Activated CD8-positive, alpha-beta T cell treated with anti-CD3 and anti-CD28 coated beads for 36 hours (primary cell): ENCODE measurements at regions not wholly inside any gene's neighbourhood (a gene's known extent, or its start where the extent isn't known, plus 50 kb on each side); places are given as distances from the start of the nearest gene placed in this dataset.

Experiments used
- ATAC-seq: fragments of 200-7000 bp; cut with Tn5 transposase; one replicate; pipeline ENCODE4 v1.10.0; 2021; ENCODE audit warnings: mild to moderate bottlenecking, moderate library complexity
- CTCF ChIA-PET: fragments of 350-600 bp; sonication (Branson Sonifier 250); formaldehyde crosslinking; loops from one replicate; lab custom pipeline; 2021; ENCODE audit warnings: antibody characterized with exemption; lab: Charles Lee
- POLR2A ChIA-PET: fragments of 350-600 bp; sonication (Branson Sonifier 250); formaldehyde crosslinking; loops from one replicate; lab custom pipeline; 2021; ENCODE audit warnings: antibody characterized with exemption; lab: Charles Lee
- DNase-seq: peaks from one replicate; pipeline ENCODE4 v3.0.0-alpha.2; 2020
- H3K27ac Mint-ChIP-seq: one replicate; pipeline ENCODE4 v1.8.0; 2021; ENCODE audit warnings: mild to moderate bottlenecking, mixed read lengths
- H3K27me3 Mint-ChIP-seq: one replicate; pipeline ENCODE4 v1.8.0; 2021; ENCODE audit warnings: mixed read lengths
- H3K36me3 Mint-ChIP-seq: one replicate; pipeline ENCODE4 v1.8.0; 2021; ENCODE audit warnings: low read depth, mixed read lengths
- H3K4me1 Mint-ChIP-seq: one replicate; pipeline ENCODE4 v1.8.0; 2021; ENCODE audit warnings: low read depth, mixed read lengths
- H3K4me3 Mint-ChIP-seq: one replicate; pipeline ENCODE4 v1.8.0; 2021; ENCODE audit warnings: mild to moderate bottlenecking, moderate library complexity, mixed read lengths
- H3K9me3 Mint-ChIP-seq: one replicate; pipeline ENCODE4 v1.8.0; 2021; ENCODE audit warnings: mixed read lengths
- CTCF ChIP-seq: fragments of 200-600 bp; IDR thresholded peaks from one replicate; pipeline ENCODE4 v1.8.0; 2022; ENCODE audit warnings: antibody characterized with exemption, mild to moderate bottlenecking
- intact Hi-C: fragments of 100-400 bp; cut with micrococcal nuclease; formaldehyde crosslinking; loops from one replicate; pipeline ENCODE4 v1.10.0; 2022

GRCh38 chr15:100715571-100716455 is 113.4 kb downstream of the ASB7 start:
- Mint-ChIP-seq H3K27ac (no peak overlapping the region), H3K4me1 (no peaks in the 10 kb centered on the region), H3K36me3 (no peaks in the 10 kb centered on the region), H3K9me3 (no peaks in the 10 kb centered on the region), H3K27me3 (no peaks in the 10 kb centered on the region), H3K4me3 (no peak overlapping the region)
- intact Hi-C loops, result no loop called here
- ChIA-PET POLR2A (no interaction called here), CTCF (no interaction called here)
- no peak for ATAC-seq
- no peak for DNase-seq
- TF ChIP-seq CTCF, result no peak

GRCh38 chr15:100716456-100717085 is 114.2 kb downstream of the ASB7 start:
- no peak overlapping the region for H3K27ac Mint-ChIP-seq
- H3K27me3 Mint-ChIP-seq, result no peaks in the 10 kb centered on the region
- no peaks in the 10 kb centered on the region for H3K36me3 Mint-ChIP-seq
- no peaks in the 10 kb centered on the region for H3K9me3 Mint-ChIP-seq
- no peak for DNase-seq
- ChIA-PET CTCF (no interaction called here), POLR2A (no interaction called here)
- intact Hi-C loops, result no loop called here
- no peak for ATAC-seq
- no peaks in the 10 kb centered on the region for H3K4me1 Mint-ChIP-seq
- TF ChIP-seq CTCF, result no peak
- H3K4me3 Mint-ChIP-seq, result no peak overlapping the region

DNA sequence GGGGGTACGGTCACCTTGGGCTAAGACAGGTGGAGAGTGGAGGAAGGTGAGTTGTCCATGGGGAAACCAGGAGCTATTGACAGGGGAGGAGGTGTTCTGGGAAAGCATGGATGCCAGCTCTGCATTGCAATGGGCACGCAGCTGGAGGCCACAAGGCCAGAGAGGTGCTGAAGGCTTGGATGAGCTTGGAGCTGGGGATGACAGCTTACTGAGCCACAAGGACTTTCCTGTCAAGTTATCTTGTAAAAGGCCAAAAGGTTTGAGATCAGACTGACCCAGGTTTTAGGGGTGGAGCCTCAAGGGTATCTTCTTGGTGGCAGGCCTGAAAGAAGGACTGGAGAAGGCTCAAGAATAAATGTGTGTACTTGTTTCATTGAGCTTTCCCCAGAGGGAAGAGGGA is 115.2 kb downstream of the ASB7 start:
- no peaks in the 10 kb centered on the region for H3K4me1 Mint-ChIP-seq
- intact Hi-C loops, result no loop called here
- TF ChIP-seq CTCF, result no peak
- no peaks in the 10 kb centered on the region for H3K9me3 Mint-ChIP-seq
- ChIA-PET POLR2A (no interaction called here), CTCF (no interaction called here)
- no peaks in the 10 kb centered on the region for H3K27me3 Mint-ChIP-seq
- no peaks in the 10 kb centered on the region for H3K36me3 Mint-ChIP-seq
- no peak overlapping the region for H3K27ac Mint-ChIP-seq
- H3K4me3 Mint-ChIP-seq, result no peak overlapping the region
- ATAC-seq (no peak), DNase-seq (no peak)

DNA sequence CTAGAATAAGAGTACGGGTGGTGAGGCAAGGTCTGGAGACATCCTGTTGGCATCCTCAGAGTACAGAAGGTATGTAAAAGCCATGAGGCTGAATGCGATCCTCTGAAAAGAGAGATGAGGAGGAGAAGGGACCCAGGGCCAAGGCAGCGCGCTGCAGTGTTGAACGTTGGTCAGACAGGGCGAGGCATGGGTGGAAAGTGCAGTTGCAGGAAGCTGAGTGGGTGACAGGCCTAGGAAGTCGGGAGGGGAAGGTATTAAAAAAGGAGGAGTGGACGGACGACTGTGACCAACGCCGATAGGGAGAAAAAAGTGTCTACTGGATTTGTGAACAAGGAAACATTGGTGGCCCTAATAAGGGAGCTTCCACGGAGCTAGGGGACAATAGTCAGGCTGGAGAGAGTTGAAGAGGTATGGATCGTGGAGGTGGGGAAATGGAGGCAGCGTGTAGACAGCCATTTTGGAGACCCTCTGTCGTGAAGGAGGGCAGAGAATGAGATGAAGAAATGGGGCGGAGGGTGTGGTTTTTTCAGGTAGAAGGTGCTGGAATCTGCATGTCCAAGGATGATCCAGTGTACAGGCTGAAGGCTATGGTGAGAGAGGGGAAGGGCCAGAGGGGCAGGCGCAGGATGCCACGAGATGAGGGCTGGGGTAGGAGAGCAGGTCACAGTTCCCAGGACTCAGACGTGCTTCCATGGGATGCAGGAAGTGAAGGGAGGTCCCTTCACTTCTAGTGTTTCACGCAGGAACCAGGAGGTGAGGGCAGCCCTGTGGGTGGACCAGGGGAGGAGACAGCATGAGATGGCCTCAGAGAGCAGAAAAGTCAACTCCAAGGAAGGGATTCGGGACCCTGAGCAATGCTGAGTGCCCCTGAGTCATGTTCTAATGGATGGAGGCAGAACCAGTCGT is 115.9 kb downstream of the ASB7 start:
- CTCF ChIA-PET, result no interaction called here
- Mint-ChIP-seq H3K36me3 (no peaks in the 10 kb centered on the region), H3K27ac (no peak overlapping the region), H3K9me3 (no peaks in the 10 kb centered on the region), H3K27me3 (no peaks in the 10 kb centered on the region), H3K4me3 (no peak overlapping the region), H3K4me1 (no peaks in the 10 kb centered on the region)
- ATAC-seq (no peak), DNase-seq (no peak)
- TF ChIP-seq CTCF, result no peak
- POLR2A ChIA-PET, result no interaction called here
- intact Hi-C loops, result no loop called here
